GM18867 (cell line): ENCODE measurements at regions not wholly inside any gene's neighbourhood (a gene's known extent, or its start where the extent isn't known, plus 50 kb on each side); places are given as distances from the start of the nearest gene placed in this dataset.

ENCODE experiments used
- ATAC-seq: cut with Tn5 transposase; IDR thresholded peaks from one replicate; pipeline ENCODE4 v1.9.1; 2021; ENCODE audit warnings: mild to moderate bottlenecking, moderate library complexity; ENCODE audit not compliant: unreplicated experiment

DNA sequence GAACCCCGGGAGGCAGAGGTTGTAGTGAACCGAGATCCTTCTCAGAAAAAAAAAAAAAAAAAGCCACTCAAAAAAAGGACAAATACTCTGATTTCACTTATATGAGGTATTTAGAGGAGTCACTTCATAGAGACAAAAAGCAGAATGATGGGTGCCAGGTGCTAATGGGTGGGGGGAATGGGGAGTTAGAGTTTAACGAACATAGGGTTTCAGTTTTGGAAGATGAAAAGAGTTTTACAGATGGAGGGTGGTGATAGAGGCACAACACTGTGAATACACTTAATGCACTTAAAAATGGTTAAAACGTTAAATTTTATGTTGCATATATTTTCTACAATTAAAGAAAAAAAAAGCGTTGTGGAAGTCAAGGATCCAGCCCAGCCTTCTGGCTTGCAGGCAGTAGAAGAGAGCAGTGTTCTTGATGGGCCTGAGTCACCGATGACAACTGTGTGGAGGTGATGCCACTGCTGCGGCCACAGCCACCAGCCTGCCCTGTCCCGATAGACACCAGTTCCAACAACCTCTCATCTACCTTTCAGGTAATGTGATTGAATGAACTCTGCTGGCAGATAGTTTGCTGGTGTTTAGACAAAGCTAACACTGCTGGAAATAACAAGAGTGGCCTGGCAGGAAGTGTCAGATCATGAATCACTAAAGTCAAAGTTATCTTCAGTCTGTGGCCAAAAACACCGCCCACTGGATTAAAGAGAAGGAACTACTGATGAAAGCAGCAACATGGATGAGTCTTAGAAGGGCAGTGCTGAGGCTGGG, 49.9 kb upstream of the COX10 start:
- ATAC-seq = no peak
